ENCODE measurements at regions not wholly inside any gene's neighbourhood (a gene's known extent, or its start where the extent isn't known, plus 50 kb on each side); places are given as distances from the start of the nearest gene placed in this dataset.

- H3K79me2 ChIP-seq (ENCODE audit: insufficient read depth, low read depth) = no peaks in the 10 kb centered on the region
- no peaks in the 10 kb centered on the region for H3K36me3 ChIP-seq (ENCODE audit: insufficient read depth)
- H3K4me3 ChIP-seq (IDR thresholded peaks at IDR 0.05; ENCODE audit: insufficient read depth, low read depth, low read length) = no peak overlapping the region
- no peak overlapping the region for H3K4me2 ChIP-seq
- no peak overlapping the region for H3K27ac ChIP-seq
- H3K27me3 ChIP-seq (ENCODE audit: insufficient read depth, low read depth) = no peaks in the 10 kb centered on the region
- H3K4me1 ChIP-seq (ENCODE audit: low read depth, poor library complexity, severe bottlenecking) = no peaks in the 10 kb centered on the region
- H4K20me1 ChIP-seq (ENCODE audit: insufficient read depth) = no peaks in the 10 kb centered on the region
- no peak overlapping the region for H3K9ac ChIP-seq
- no peak overlapping the region for H2AFZ ChIP-seq (ENCODE audit: low read depth)
- no peak for TF ChIP-seq CTCF (conservative IDR thresholded peaks at IDR 0.05; ENCODE audit: low read depth, low read length)
Observed at GRCh38 chr14:45664668-45665356, 411.8 kb upstream of the MIS18BP1 start.

GRCh38 chr14:45658917-45659299, 405.9 kb upstream of the MIS18BP1 start:
- no peak overlapping the region for H3K9ac ChIP-seq
- H3K27me3 ChIP-seq (ENCODE audit: insufficient read depth, low read depth) = no peaks in the 10 kb centered on the region
- H3K79me2 ChIP-seq (ENCODE audit: insufficient read depth, low read depth) = no peaks in the 10 kb centered on the region
- no peaks in the 10 kb centered on the region for H3K36me3 ChIP-seq (ENCODE audit: insufficient read depth)
- H2AFZ ChIP-seq (ENCODE audit: low read depth) = no peak overlapping the region
- no peaks in the 10 kb centered on the region for H3K4me1 ChIP-seq (ENCODE audit: low read depth, poor library complexity, severe bottlenecking)
- no peaks in the 10 kb centered on the region for H4K20me1 ChIP-seq (ENCODE audit: insufficient read depth)
- H3K27ac ChIP-seq = no peak overlapping the region
- no peak overlapping the region for H3K4me2 ChIP-seq
- no peak overlapping the region for H3K4me3 ChIP-seq (IDR thresholded peaks at IDR 0.05; ENCODE audit: insufficient read depth, low read depth, low read length)
- TF ChIP-seq CTCF (conservative IDR thresholded peaks at IDR 0.05; ENCODE audit: low read depth, low read length) = no peak

- H3K27me3 ChIP-seq (ENCODE audit: insufficient read depth, low read depth) = no peaks in the 10 kb centered on the region
- no peak overlapping the region for H3K4me3 ChIP-seq (IDR thresholded peaks at IDR 0.05; ENCODE audit: insufficient read depth, low read depth, low read length)
- no peak overlapping the region for H3K4me2 ChIP-seq
- TF ChIP-seq CTCF (conservative IDR thresholded peaks at IDR 0.05; ENCODE audit: low read depth, low read length) = no peak
- H3K27ac ChIP-seq = no peak overlapping the region
- H3K4me1 ChIP-seq (ENCODE audit: low read depth, poor library complexity, severe bottlenecking) = no peaks in the 10 kb centered on the region
- no peaks in the 10 kb centered on the region for H3K36me3 ChIP-seq (ENCODE audit: insufficient read depth)
- no peak overlapping the region for H3K9ac ChIP-seq
- H4K20me1 ChIP-seq (ENCODE audit: insufficient read depth) = no peaks in the 10 kb centered on the region
- H3K79me2 ChIP-seq (ENCODE audit: insufficient read depth, low read depth) = no peaks in the 10 kb centered on the region
- H2AFZ ChIP-seq (ENCODE audit: low read depth) = no peak overlapping the region
Observed at GRCh38 chr14:45658226-45658916, 405.4 kb upstream of the MIS18BP1 start.

GRCh38 chr14:45651890-45652289, 398.9 kb upstream of the MIS18BP1 start:
- H3K9ac ChIP-seq = no peak overlapping the region
- no peak for TF ChIP-seq CTCF (conservative IDR thresholded peaks at IDR 0.05; ENCODE audit: low read depth, low read length)

More at GRCh38 chr14:45651890-45652289, 398.9 kb upstream of the MIS18BP1 start:
- Histone ChIP-seq H3K36me3 (ENCODE audit: insufficient read depth) (no peaks in the 10 kb centered on the region), H3K27me3 (ENCODE audit: insufficient read depth, low read depth) (no peaks in the 10 kb centered on the region), H3K79me2 (ENCODE audit: insufficient read depth, low read depth) (no peaks in the 10 kb centered on the region), H2AFZ (ENCODE audit: low read depth) (no peak overlapping the region), H3K4me1 (ENCODE audit: low read depth, poor library complexity, severe bottlenecking) (no peaks in the 10 kb centered on the region), H3K4me2 (no peak overlapping the region), H3K27ac (no peak overlapping the region), H3K4me3 (IDR thresholded peaks at IDR 0.05; ENCODE audit: insufficient read depth, low read depth, low read length) (no peak overlapping the region), H4K20me1 (ENCODE audit: insufficient read depth) (no peaks in the 10 kb centered on the region)
